WTC11 (cell line): ENCODE measurements at regions not wholly inside any gene's neighbourhood (a gene's known extent, or its start where the extent isn't known, plus 50 kb on each side); places are given as distances from the start of the nearest gene placed in this dataset.

ENCODE experiments used
- ATAC-seq: fragments of 200-7000 bp; cut with Tn5 transposase; 2 replicates; pipeline ENCODE4 v1.10.0; 2021; ENCODE audit warnings: mild to moderate bottlenecking, moderate library complexity
- CTCF ChIA-PET: fragments of 300-600 bp; sonication (Branson Sonifier 250); formaldehyde crosslinking; loops from one replicate; lab custom pipeline; 2021; ENCODE audit warnings: antibody characterized with exemption; lab: Charles Lee
- POLR2A ChIA-PET: fragments of 350-600 bp; sonication (Branson Sonifier 250); formaldehyde crosslinking; loops from one replicate; lab custom pipeline; 2021; ENCODE audit warnings: antibody characterized with exemption; lab: Charles Lee
- DNase-seq: peaks from one replicate; pipeline ENCODE4 v3.0.0; 2021; ENCODE audit warnings: low spot score
- H3K27ac Mint-ChIP-seq: 2 replicates; pipeline ENCODE4 v1.8.0; 2021; ENCODE audit warnings: mixed read lengths
- H3K27me3 Mint-ChIP-seq: 2 replicates; pipeline ENCODE4 v1.8.0; 2021; ENCODE audit warnings: low read depth, mild to moderate bottlenecking, moderate library complexity, mixed read lengths
- H3K36me3 Mint-ChIP-seq: 2 replicates; pipeline ENCODE4 v1.8.0; 2021; ENCODE audit warnings: mixed read lengths
- H3K4me1 Mint-ChIP-seq: 2 replicates; pipeline ENCODE4 v1.8.0; 2022; ENCODE audit warnings: mixed read lengths
- H3K4me3 Mint-ChIP-seq: 2 replicates; pipeline ENCODE4 v1.8.0; 2021; ENCODE audit warnings: mild to moderate bottlenecking, moderate library complexity, mixed read lengths
- H3K9me3 Mint-ChIP-seq: 2 replicates; pipeline ENCODE4 v1.8.0; 2021; ENCODE audit warnings: mixed read lengths
- AR ChIP-seq: fragments of 250-450 bp; sonication (Bioruptor Pico); IDR thresholded peaks from 2 replicates; pipeline ENCODE4 v1.9.0; 2021; ENCODE audit warnings: mild to moderate bottlenecking
- ARID4B ChIP-seq: sonication (generic); formaldehyde crosslinking; IDR thresholded peaks from 2 replicates; pipeline ENCODE4 v1.8.0; 2023; ENCODE audit warnings: missing genetic modification reagents, mild to moderate bottlenecking, borderline replicate concordance
- ATF3 ChIP-seq: sonication (generic); formaldehyde crosslinking; conservative IDR thresholded peaks from 2 replicates; pipeline ENCODE4 v1.8.1; 2022; ENCODE audit warnings: mild to moderate bottlenecking, missing genetic modification reagents
- E2F1 ChIP-seq: sonication (generic); formaldehyde crosslinking; IDR thresholded peaks from 2 replicates; pipeline ENCODE4 v1.8.0; 2022; ENCODE audit warnings: mild to moderate bottlenecking, missing genetic modification reagents
- GRHL2 ChIP-seq: fragments of 250-450 bp; sonication (Bioruptor Pico); IDR thresholded peaks from 2 replicates; pipeline ENCODE4 v1.8.0; 2022; ENCODE audit warnings: mild to moderate bottlenecking, moderate library complexity; ENCODE audit not compliant: insufficient replicate concordance, severe bottlenecking
- GTF2I ChIP-seq: fragments of 250-450 bp; sonication (Bioruptor Pico); conservative IDR thresholded peaks from 2 replicates; pipeline ENCODE4 v1.4.0; 2021; ENCODE audit warnings: mild to moderate bottlenecking
- HMGA2 ChIP-seq: fragments of 250-450 bp; sonication (Bioruptor Pico); IDR thresholded peaks from 2 replicates; pipeline ENCODE4 v1.4.0; 2021; ENCODE audit warnings: mild to moderate bottlenecking, moderate library complexity
- MAX ChIP-seq: sonication (generic); formaldehyde crosslinking; IDR thresholded peaks from 2 replicates; pipeline ENCODE4 v1.8.0; 2022; ENCODE audit warnings: mild to moderate bottlenecking, missing genetic modification reagents
- MLX ChIP-seq: sonication (generic); formaldehyde crosslinking; IDR thresholded peaks from 2 replicates; pipeline ENCODE4 v1.8.1; 2023; ENCODE audit warnings: mild to moderate bottlenecking, missing genetic modification reagents, moderate library complexity
- MYBL2 ChIP-seq: sonication (generic); formaldehyde crosslinking; IDR thresholded peaks from 2 replicates; pipeline ENCODE4 v1.8.1; 2023; ENCODE audit warnings: mild to moderate bottlenecking, moderate library complexity, missing genetic modification reagents
- PREB ChIP-seq: sonication (generic); formaldehyde crosslinking; IDR thresholded peaks from 2 replicates; pipeline ENCODE4 v1.8.1; 2022; ENCODE audit warnings: mild to moderate bottlenecking, missing genetic modification reagents, moderate library complexity, borderline replicate concordance
- RELA ChIP-seq: sonication (generic); formaldehyde crosslinking; IDR thresholded peaks from 2 replicates; pipeline ENCODE4 v1.8.1; 2022; ENCODE audit warnings: missing genetic modification reagents, mild to moderate bottlenecking, borderline replicate concordance
- SOX15 ChIP-seq: fragments of 250-450 bp; sonication (Bioruptor Pico); IDR thresholded peaks from 2 replicates; pipeline ENCODE4 v1.9.0; 2021; ENCODE audit warnings: mild to moderate bottlenecking
- ZMAT4 ChIP-seq: fragments of 250-450 bp; sonication (Bioruptor Pico); IDR thresholded peaks from 2 replicates; pipeline ENCODE4 v1.9.0; 2021; ENCODE audit warnings: mild to moderate bottlenecking
- ZNF121 ChIP-seq: sonication (generic); formaldehyde crosslinking; IDR thresholded peaks from 2 replicates; pipeline ENCODE4 v1.8.0; 2023; ENCODE audit warnings: missing genetic modification reagents
- ZNF232 ChIP-seq: sonication (generic); formaldehyde crosslinking; IDR thresholded peaks from 2 replicates; pipeline ENCODE4 v1.8.0; 2022; ENCODE audit warnings: mild to moderate bottlenecking, missing genetic modification reagents
- ZNF512 ChIP-seq: sonication (generic); formaldehyde crosslinking; IDR thresholded peaks from 2 replicates; pipeline ENCODE4 v1.8.1; 2022; ENCODE audit warnings: missing genetic modification reagents, borderline replicate concordance

GRCh38 chr12:87597114-87597513 lies 432.1 kb downstream of the C12orf50 start (continued):
- TF ChIP-seq E2F1 = no peak
- TF ChIP-seq ZNF232 (CRISPR knock-in tag) = no peak

- no peaks in the 10 kb centered on the region for H3K4me1 Mint-ChIP-seq
- POLR2A ChIA-PET = no interaction called here
- TF ChIP-seq RELA (no peak), PREB (CRISPR knock-in tag) (no peak), AR (no peak), ZNF512 (CRISPR knock-in tag) (no peak), MAX (CRISPR knock-in tag) (no peak), GTF2I (CRISPR knock-in tag) (no peak), ARID4B (CRISPR knock-in tag) (no peak), ZMAT4 (no peak), HMGA2 (CRISPR knock-in tag) (no peak)
- TF ChIP-seq, all 79 proteins: peak for 0
- no peak overlapping the region for H3K27ac Mint-ChIP-seq
- H3K27me3 Mint-ChIP-seq = no peaks in the 10 kb centered on the region
- H3K4me3 Mint-ChIP-seq = no peak overlapping the region
- no peaks in the 10 kb centered on the region for H3K36me3 Mint-ChIP-seq
- H3K9me3 Mint-ChIP-seq = no peaks in the 10 kb centered on the region
- ATAC-seq = no peak
- CTCF ChIA-PET = no interaction called here
- DNase-seq = no peak
These were observed 432.6 kb downstream of the C12orf50 start for GRCh38 chr12:87596636-87597035.

- ChIA-PET POLR2A (no interaction called here), CTCF (no interaction called here)
- H3K27me3 Mint-ChIP-seq = no peaks in the 10 kb centered on the region
- no peak overlapping the region for H3K4me3 Mint-ChIP-seq
- no peak overlapping the region for H3K27ac Mint-ChIP-seq
- DNase-seq (no peak), ATAC-seq (no peak)
- H3K36me3 Mint-ChIP-seq = no peaks in the 10 kb centered on the region
- H3K9me3 Mint-ChIP-seq = no peaks in the 10 kb centered on the region
- H3K4me1 Mint-ChIP-seq = no peaks in the 10 kb centered on the region
- TF ChIP-seq MYBL2 (no peak), ZNF121 (no peak), GRHL2 (CRISPR knock-in tag) (no peak), SOX15 (no peak), ATF3 (CRISPR knock-in tag) (no peak), AR (no peak), MLX (CRISPR knock-in tag) (no peak)
These were observed 433.1 kb downstream of the C12orf50 start for GRCh38 chr12:87596134-87596533.
